Kidney epithelial cell (primary cell): ENCODE measurements at regions not wholly inside any gene's neighbourhood (a gene's known extent, or its start where the extent isn't known, plus 50 kb on each side); places are given as distances from the start of the nearest gene placed in this dataset.

Experiments used
- DNase-seq: peaks from one replicate; pipeline ENCODE4 v3.0.0-alpha.2; 2010; ENCODE audit warnings: low read depth
- H3K27me3 ChIP-seq: 2 replicates; pipeline ENCODE4 v1.6.0; 2011; ENCODE audit warnings: low read length; ENCODE audit not compliant: control insufficient read depth, insufficient read depth
- H3K36me3 ChIP-seq: 2 replicates; pipeline ENCODE4 v1.5.1; 2011; ENCODE audit warnings: low read length; ENCODE audit not compliant: control insufficient read depth, insufficient read depth
- H3K4me3 ChIP-seq: 2 replicates; pipeline ENCODE4 v1.5.1; 2011; ENCODE audit warnings: low read depth, mild to moderate bottlenecking, control low read depth, low read length
- TF ChIP-seq, protein P1 (sequence below): IDR thresholded peaks from 2 replicates; pipeline ENCODE4 v1.5.1; 2011; ENCODE audit warnings: mild to moderate bottlenecking, moderate library complexity, low read length, control low read depth, inconsistent platforms; ENCODE audit not compliant: insufficient read depth, poor library complexity, severe bottlenecking

DNA sequence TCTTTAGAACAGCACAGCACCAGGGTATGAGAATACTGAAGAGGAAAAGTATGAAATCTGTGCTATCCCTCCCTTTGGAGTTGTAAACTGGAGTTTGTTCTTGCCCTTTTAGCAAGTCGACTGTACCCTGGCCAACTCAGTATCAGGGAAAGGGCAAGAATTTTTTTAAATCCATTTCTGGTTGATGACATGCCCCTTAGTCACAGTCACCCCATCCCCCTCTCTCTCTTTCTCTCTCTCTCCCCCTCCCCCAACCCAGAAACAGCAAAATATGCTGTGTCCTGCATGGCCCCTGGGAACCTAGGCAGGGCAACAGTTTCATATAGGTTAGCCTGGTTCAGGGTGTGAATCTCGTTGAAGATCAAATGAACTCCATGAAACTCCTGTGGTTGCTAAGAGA, 177.7 kb upstream of the ADO start:
- TF ChIP-seq, protein P1, sequence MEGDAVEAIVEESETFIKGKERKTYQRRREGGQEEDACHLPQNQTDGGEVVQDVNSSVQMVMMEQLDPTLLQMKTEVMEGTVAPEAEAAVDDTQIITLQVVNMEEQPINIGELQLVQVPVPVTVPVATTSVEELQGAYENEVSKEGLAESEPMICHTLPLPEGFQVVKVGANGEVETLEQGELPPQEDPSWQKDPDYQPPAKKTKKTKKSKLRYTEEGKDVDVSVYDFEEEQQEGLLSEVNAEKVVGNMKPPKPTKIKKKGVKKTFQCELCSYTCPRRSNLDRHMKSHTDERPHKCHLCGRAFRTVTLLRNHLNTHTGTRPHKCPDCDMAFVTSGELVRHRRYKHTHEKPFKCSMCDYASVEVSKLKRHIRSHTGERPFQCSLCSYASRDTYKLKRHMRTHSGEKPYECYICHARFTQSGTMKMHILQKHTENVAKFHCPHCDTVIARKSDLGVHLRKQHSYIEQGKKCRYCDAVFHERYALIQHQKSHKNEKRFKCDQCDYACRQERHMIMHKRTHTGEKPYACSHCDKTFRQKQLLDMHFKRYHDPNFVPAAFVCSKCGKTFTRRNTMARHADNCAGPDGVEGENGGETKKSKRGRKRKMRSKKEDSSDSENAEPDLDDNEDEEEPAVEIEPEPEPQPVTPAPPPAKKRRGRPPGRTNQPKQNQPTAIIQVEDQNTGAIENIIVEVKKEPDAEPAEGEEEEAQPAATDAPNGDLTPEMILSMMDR: no peak
- DNase-seq: no peak
- no peaks in the 10 kb centered on the region for H3K27me3 ChIP-seq
- H3K36me3 ChIP-seq: no peaks in the 10 kb centered on the region
- no peak overlapping the region for H3K4me3 ChIP-seq

DNA sequence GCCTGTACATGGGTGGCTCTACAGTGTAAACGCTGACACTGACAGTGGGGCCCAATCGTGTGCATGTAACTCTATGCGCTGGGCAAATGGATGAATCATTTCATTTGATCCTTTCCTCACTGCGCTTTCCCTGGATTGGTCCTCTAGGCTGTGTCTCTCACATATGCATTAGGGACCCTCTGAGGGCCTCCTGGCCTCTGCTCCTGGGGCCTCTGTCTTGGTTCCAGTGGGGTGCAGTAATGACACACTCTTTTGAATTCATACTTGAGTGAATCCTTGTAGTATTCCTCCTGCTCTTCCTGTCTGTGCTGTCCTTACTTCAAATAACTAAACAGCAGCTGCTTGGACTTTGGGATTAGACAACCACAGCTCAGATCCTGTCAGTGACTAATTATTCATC, 176.5 kb upstream of the ADO start:
- no peak for DNase-seq
- H3K27me3 ChIP-seq: no peaks in the 10 kb centered on the region
- TF ChIP-seq, protein P1: no peak
- no peak overlapping the region for H3K4me3 ChIP-seq
- H3K36me3 ChIP-seq: no peaks in the 10 kb centered on the region

DNA sequence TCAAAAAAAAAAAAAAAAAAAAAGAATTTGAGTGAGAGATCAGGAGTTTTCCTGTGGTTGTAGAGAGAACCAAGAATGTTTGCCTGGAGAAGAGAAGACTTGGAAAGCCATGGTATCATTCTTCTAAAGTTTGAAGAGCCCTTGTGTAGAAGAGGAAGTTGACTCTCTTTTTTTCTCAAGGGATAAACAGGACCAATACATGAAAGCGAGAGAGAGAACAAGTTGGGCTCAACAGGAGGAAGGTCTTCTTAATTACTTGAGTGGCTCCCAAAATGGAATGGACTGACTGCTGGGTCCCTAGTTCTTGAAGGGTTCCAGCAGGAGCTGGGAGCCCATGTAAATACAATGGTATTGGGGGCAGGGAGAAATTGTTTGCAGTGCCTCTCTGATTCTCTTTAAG, 173.3 kb upstream of the ADO start:
- no peaks in the 10 kb centered on the region for H3K36me3 ChIP-seq
- TF ChIP-seq, protein P1: no peak
- DNase-seq: no peak
- no peak overlapping the region for H3K4me3 ChIP-seq
- no peaks in the 10 kb centered on the region for H3K27me3 ChIP-seq

DNA sequence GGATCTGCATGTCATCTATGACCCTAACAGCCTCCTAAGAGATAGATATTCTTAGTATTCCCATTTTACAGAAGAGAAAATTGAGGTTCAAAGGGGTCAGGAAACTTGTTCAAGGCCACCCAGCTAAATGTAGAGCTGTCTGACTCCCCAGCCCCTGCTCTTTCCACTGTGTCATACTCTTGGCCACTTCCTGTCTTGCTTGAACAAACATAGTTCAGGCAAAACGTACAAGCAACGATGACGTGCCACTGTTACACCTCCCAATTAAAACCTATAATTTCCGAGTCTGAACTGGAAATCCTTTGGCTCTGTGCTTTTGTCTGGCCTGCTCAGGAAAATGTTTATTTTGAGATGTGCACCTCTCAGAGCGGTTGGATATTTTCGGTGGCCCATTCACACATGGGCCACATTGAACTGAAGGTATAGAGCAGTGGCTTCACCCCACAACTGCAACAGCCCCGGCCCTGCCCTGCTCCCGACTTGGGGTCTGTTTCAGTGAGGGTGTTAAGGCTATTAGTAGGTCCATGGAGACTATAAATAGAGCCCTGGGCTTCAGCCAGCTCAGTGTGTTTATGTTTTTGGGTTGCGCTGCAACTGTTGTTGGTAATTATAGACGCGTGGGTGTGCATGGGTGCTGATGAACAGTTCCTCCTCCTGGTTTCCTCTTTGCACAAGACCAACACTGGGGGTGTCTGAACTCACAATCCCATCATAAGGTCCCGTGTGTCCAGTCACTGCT, 172.3 kb upstream of the ADO start:
- TF ChIP-seq, protein P1: no peak
- Histone ChIP-seq H3K27me3 (no peaks in the 10 kb centered on the region), H3K36me3 (no peaks in the 10 kb centered on the region), H3K4me3 (no peak overlapping the region)
- no peak for DNase-seq

DNA sequence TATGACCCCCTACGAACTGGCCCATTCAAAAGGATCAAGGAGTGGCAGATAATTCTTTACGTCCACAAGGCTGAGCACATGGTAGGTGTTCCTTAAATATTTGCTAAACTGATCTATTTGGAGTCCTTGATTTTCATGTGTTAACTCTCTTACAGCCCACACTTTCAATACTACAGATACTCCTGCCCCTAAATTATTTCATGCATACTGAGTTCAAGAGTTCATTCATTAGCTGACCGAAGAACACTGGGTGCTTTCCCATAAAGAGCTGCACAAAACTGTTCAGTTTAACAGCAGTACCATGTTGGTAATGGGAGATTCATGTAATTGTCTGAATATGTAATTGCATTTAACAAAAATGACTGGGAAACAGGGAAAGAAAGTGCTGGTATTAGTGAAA, 170.5 kb upstream of the ADO start:
- H3K4me3 ChIP-seq: no peak overlapping the region
- TF ChIP-seq, protein P1: no peak
- H3K36me3 ChIP-seq: no peaks in the 10 kb centered on the region
- DNase-seq: no peak
- H3K27me3 ChIP-seq: no peaks in the 10 kb centered on the region

DNA sequence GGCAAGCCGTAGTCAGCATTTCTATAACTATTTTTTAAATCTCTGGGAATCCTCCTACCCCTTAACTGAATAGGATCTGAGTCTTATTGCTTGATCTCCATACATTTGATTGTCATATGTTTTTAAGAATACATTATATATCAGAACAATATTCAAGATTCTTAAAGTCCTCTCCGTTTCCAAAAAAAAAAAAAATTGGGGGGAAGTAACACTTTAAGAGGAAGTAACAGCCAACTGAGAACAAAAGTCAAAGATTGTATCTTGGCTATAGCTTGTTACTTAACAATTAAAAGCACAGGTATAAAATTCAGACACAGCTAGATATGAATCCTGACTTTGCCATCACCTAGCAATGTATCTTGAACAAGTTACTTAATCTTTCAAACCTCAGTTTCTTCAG, 169.9 kb upstream of the ADO start:
- H3K36me3 ChIP-seq: no peaks in the 10 kb centered on the region
- DNase-seq: no peak
- no peaks in the 10 kb centered on the region for H3K27me3 ChIP-seq
- no peak overlapping the region for H3K4me3 ChIP-seq
- TF ChIP-seq, protein P1: no peak
